OCI-LY1 (cell line): ENCODE measurements at regions not wholly inside any gene's neighbourhood (a gene's known extent, or its start where the extent isn't known, plus 50 kb on each side); places are given as distances from the start of the nearest gene placed in this dataset.

Experiments used
- H2AFZ ChIP-seq: fragments of 200-600 bp; sonication (generic), shearing (Covaris generic); 2 replicates; pipeline ENCODE4 v1.6.0; 2014; ENCODE audit warnings: antibody characterized with exemption, mild to moderate bottlenecking, low read length
- H3F3A ChIP-seq: fragments of 200-600 bp; sonication (generic), shearing (Covaris generic); 2 replicates; pipeline ENCODE4 v1.6.0; 2014; ENCODE audit warnings: mild to moderate bottlenecking, antibody characterized with exemption, low read length, moderate library complexity; ENCODE audit not compliant: insufficient read depth
- H3K27ac ChIP-seq: fragments of 200-600 bp; sonication (generic); 2 replicates; pipeline ENCODE4 v1.5.1; 2014; ENCODE audit warnings: low read length, mixed run types, mild to moderate bottlenecking, low read depth; ENCODE audit not compliant: poor library complexity, severe bottlenecking
- H3K27me3 ChIP-seq: fragments of 200-600 bp; sonication (generic); 2 replicates; pipeline ENCODE4 v1.6.0; 2014; ENCODE audit warnings: antibody characterized with exemption, mild to moderate bottlenecking, low read length, moderate library complexity; ENCODE audit not compliant: insufficient read depth
- H3K36me3 ChIP-seq: fragments of 200-600 bp; sonication (generic); 2 replicates; pipeline ENCODE4 v1.6.1; 2014; ENCODE audit warnings: mild to moderate bottlenecking, antibody characterized with exemption, low read length, moderate library complexity, mixed read lengths; ENCODE audit not compliant: insufficient read depth
- H3K4me1 ChIP-seq: fragments of 200-600 bp; sonication (generic); 2 replicates; pipeline ENCODE4 v1.5.1; 2014; ENCODE audit warnings: mild to moderate bottlenecking, low read length, moderate library complexity; ENCODE audit not compliant: insufficient read depth, severe bottlenecking
- H3K4me2 ChIP-seq: fragments of 200-600 bp; sonication (generic), shearing (Covaris generic); 2 replicates; pipeline ENCODE4 v1.6.1; 2014; ENCODE audit warnings: low read length
- H3K4me3 ChIP-seq: fragments of 200-600 bp; sonication (generic); 2 replicates; pipeline ENCODE4 v1.5.1; 2014; ENCODE audit warnings: low read length, low read depth, mild to moderate bottlenecking, mixed read lengths; ENCODE audit not compliant: poor library complexity, severe bottlenecking
- H3K79me2 ChIP-seq: fragments of 200-600 bp; shearing (Covaris generic); 2 replicates; pipeline ENCODE4 v1.6.1; 2016; ENCODE audit warnings: mixed run types, low read length, mixed read lengths; ENCODE audit not compliant: insufficient read depth
- H3K9ac ChIP-seq: fragments of 200-600 bp; sonication (generic), shearing (Covaris generic); 2 replicates; pipeline ENCODE4 v1.6.1; 2014; ENCODE audit warnings: mild to moderate bottlenecking, low read length, mixed read lengths
- H3K9me2 ChIP-seq: fragments of 200-600 bp; sonication (generic), shearing (Covaris generic); 2 replicates; pipeline ENCODE4 v1.6.1; 2014; ENCODE audit warnings: low read depth, mild to moderate bottlenecking, low read length, mixed read lengths
- H3K9me3 ChIP-seq: fragments of 200-600 bp; shearing (Covaris generic); 2 replicates; pipeline ENCODE4 v1.6.1; 2014; ENCODE audit warnings: low read length, mixed read lengths
- H4K20me1 ChIP-seq: fragments of 200-600 bp; sonication (generic), shearing (Covaris generic); 2 replicates; pipeline ENCODE4 v1.6.0; 2016; ENCODE audit warnings: mild to moderate bottlenecking, low read length; ENCODE audit not compliant: insufficient read depth
- CTCF ChIP-seq: fragments of 200-600 bp; sonication (generic), shearing (Covaris generic); IDR thresholded peaks from 2 replicates; pipeline ENCODE4 v1.5.1; 2017; ENCODE audit warnings: mild to moderate bottlenecking, antibody characterized with exemption, low read length, moderate library complexity, mixed read lengths
- EZH2 ChIP-seq: fragments of 200-600 bp; sonication (generic), shearing (Covaris generic); IDR thresholded peaks from 2 replicates; pipeline ENCODE4 v1.8.0; 2017; ENCODE audit warnings: borderline replicate concordance, mixed run types, mild to moderate bottlenecking, antibody characterized with exemption, low read length, moderate library complexity, mixed read lengths

- no peak overlapping the region for H3K4me3 ChIP-seq
- H3K27me3 ChIP-seq = no peaks in the 10 kb centered on the region
- no peak overlapping the region for H2AFZ ChIP-seq
- H3F3A ChIP-seq = no peaks in the 10 kb centered on the region
- no peak overlapping the region for H3K9ac ChIP-seq
- no peak for TF ChIP-seq EZH2
- no peak for TF ChIP-seq CTCF
- no peaks in the 10 kb centered on the region for H3K4me1 ChIP-seq
- H3K79me2 ChIP-seq = no peaks in the 10 kb centered on the region
- H3K4me2 ChIP-seq = no peak overlapping the region
- no peaks in the 10 kb centered on the region for H4K20me1 ChIP-seq
- H3K27ac ChIP-seq = no peak overlapping the region
- no peaks in the 10 kb centered on the region for H3K9me2 ChIP-seq
- H3K36me3 ChIP-seq = no peaks in the 10 kb centered on the region
- H3K9me3 ChIP-seq = no peaks in the 10 kb centered on the region
These were observed 534.6 kb downstream of the CCDC85A start for GRCh38 chr2:56718413-56718812.

GRCh38 chr2:56729212-56729611 is 545.4 kb downstream of the CCDC85A start:
- H3K9me2 ChIP-seq = no peaks in the 10 kb centered on the region
- no peaks in the 10 kb centered on the region for H3K36me3 ChIP-seq
- no peaks in the 10 kb centered on the region for H3K79me2 ChIP-seq
- H3K9ac ChIP-seq = no peak overlapping the region
- H2AFZ ChIP-seq = no peak overlapping the region
- H3K27ac ChIP-seq = no peak overlapping the region
- H3K27me3 ChIP-seq = no peaks in the 10 kb centered on the region
- TF ChIP-seq EZH2 = no peak
- TF ChIP-seq CTCF = no peak
- no peak overlapping the region for H3K4me3 ChIP-seq
- no peaks in the 10 kb centered on the region for H4K20me1 ChIP-seq
- H3K4me2 ChIP-seq = no peak overlapping the region
- H3F3A ChIP-seq = no peaks in the 10 kb centered on the region
- H3K9me3 ChIP-seq = 0 out of 2 replicates have a peak, but pooled peaks cover 4% of the 10 kb centered on the region
- H3K4me1 ChIP-seq = no peaks in the 10 kb centered on the region

- Histone ChIP-seq H3K4me2 (no peak overlapping the region), H3F3A (no peaks in the 10 kb centered on the region), H2AFZ (no peak overlapping the region), H3K9me3 (no peaks in the 10 kb centered on the region), H3K9me2 (no peaks in the 10 kb centered on the region), H3K4me3 (no peak overlapping the region), H3K27ac (no peak overlapping the region), H3K79me2 (no peaks in the 10 kb centered on the region), H3K9ac (no peak overlapping the region), H3K4me1 (no peaks in the 10 kb centered on the region), H3K27me3 (no peaks in the 10 kb centered on the region), H4K20me1 (no peaks in the 10 kb centered on the region), H3K36me3 (no peaks in the 10 kb centered on the region)
- TF ChIP-seq CTCF (no peak), EZH2 (no peak)
These were observed 549.2 kb downstream of the CCDC85A start for GRCh38 chr2:56732946-56733345.
